Stimulated activated CD8-positive, alpha-beta memory T cell treated with anti-CD3 and anti-CD28 coated beads, Interleukin-15, amount 100 ng/mL, for 24 hours (primary cell): ENCODE measurements at regions not wholly inside any gene's neighbourhood (a gene's known extent, or its start where the extent isn't known, plus 50 kb on each side); places are given as distances from the start of the nearest gene placed in this dataset.
"Not testable (repeated sequence)": the region's sequence is repeated elsewhere in the genome, so short reads cannot be mapped to it uniquely, and the experiment has no call there.

Source experiments
- DNase-seq: peaks from one replicate; pipeline ENCODE4 v3.0.0-alpha.2; 2020; ENCODE audit warnings: low read depth

DNA sequence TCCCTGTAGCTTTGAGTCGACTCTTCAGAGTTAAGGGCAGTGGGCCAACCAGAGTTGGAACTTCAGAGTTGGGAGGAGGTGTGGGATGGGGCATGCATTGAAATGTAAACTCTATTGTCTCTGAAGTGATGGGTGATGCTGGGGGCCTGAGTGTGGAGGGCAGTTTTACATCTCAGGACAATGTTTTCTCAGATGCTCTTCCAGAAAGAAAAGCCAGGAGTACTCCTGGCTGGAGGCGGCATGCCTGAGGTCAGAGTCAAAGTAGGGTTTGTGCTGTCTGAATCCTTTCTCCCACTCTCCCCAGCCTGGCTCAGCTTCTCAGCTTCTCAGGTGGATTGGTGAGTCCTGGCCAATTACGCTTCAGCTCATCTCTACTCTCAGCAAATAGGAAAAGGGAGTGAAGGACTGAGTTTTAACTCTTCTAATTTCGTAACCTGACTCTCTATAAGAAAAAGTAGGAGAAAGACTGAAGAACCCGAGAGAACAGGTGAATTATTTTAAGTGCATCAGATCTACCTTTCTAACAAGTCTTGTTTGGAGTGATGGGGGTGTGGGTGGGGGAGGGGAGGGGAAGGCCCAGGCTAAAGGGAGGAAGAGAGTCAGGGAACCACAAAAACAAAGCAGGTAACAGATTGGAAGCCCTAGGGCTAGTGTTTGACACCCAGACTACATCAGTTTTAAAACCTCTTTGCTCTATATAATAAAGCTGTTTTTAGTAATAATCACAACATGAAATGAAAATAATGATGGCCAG, 107.5 kb upstream of the PELI1 start:
- no peak for DNase-seq

- DNase-seq: not testable (repeated sequence)
These were observed 108.2 kb upstream of the PELI1 start for GRCh38 chr2:64252251-64252978.

- not testable (repeated sequence) for DNase-seq
These were observed 109.2 kb upstream of the PELI1 start for GRCh38 chr2:64253421-64253820.

GRCh38 chr2:64258566-64258965, 114.3 kb upstream of the PELI1 start:
- DNase-seq: no peak

DNA sequence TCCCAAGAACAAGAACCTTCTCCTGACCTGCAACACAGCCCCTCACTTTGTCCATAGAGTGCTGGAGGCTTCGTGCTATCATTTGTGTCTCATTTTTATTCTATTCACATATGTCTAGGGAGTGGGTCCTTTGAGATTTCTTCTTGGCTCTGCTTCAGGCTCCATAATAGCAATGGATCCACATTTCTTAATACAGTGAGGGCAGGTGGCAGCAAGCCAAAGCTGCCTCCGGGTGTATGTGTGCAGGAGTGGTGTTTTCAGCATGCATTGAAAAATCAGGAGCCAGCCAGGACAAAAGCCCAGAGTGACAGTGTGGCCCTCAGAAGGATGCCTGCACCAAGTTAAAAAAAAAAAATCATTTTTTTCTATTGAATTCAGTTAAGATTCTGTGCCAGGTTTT, 115.1 kb upstream of the PELI1 start:
- no peak for DNase-seq

DNA sequence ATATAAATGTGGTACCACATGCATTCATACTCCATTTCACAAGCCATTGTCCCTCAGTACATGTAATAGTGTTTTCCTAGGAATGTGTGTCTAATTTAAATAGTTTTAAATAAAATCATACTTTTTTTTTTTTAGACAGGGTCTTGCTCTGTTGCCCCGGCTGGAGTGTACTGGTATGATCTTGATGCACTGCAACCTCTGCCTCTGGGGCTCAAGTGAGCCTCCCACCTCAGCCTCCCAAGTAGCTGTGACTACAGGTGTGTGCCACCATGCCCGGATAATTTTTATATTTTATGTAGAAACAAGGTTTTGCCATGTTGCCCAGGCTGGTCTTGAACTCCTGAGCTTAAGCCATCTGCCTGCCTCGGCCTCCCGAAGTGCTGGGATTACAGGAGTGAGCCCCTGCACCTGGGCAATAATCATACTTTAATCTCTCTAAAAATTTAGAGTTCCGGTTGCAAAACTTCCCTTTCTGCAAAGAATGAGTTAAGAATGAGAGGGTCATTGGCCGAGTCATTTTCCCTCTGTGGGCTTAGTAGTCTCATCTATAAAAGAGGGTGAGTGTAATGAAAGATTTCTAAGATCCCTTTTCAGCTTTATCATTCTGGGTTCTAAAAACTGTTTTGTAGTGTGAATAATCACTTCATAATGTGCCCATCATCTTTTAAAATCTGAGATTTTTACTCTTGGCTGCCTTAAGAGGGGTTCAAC, 116.0 kb upstream of the PELI1 start:
- DNase-seq: no peak

GRCh38 chr2:64260817-64261216, 116.6 kb upstream of the PELI1 start:
- no peak for DNase-seq

GRCh38 chr2:64262071-64262470, 117.9 kb upstream of the PELI1 start:
- no peak for DNase-seq

DNA sequence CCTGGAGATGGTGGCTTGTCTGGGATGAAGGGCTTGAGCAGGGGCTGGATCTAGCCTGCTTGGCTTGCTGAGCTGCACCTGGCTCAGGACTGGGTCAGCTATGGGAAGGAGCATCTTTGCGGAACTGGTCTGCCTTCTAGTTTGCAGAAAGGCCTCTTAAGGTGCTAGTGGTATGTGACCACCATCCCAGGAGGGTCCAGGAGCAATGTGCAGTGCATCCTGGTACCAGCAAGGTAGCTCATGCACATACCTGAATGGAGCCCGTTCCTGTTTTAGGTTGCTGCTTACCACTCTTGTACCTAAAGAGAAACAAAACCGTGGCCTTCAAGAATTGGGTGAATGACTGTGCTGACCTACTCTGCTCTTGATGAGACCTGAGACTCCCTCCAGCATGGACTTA, 118.6 kb upstream of the PELI1 start:
- no peak for DNase-seq

GRCh38 chr2:64263315-64263714, 119.1 kb upstream of the PELI1 start:
- DNase-seq: no peak

GRCh38 chr2:64267699-64268098, 123.5 kb upstream of the PELI1 start:
- DNase-seq: no peak

GRCh38 chr2:64268330-64269048, 124.3 kb upstream of the PELI1 start:
- DNase-seq: no peak

DNA sequence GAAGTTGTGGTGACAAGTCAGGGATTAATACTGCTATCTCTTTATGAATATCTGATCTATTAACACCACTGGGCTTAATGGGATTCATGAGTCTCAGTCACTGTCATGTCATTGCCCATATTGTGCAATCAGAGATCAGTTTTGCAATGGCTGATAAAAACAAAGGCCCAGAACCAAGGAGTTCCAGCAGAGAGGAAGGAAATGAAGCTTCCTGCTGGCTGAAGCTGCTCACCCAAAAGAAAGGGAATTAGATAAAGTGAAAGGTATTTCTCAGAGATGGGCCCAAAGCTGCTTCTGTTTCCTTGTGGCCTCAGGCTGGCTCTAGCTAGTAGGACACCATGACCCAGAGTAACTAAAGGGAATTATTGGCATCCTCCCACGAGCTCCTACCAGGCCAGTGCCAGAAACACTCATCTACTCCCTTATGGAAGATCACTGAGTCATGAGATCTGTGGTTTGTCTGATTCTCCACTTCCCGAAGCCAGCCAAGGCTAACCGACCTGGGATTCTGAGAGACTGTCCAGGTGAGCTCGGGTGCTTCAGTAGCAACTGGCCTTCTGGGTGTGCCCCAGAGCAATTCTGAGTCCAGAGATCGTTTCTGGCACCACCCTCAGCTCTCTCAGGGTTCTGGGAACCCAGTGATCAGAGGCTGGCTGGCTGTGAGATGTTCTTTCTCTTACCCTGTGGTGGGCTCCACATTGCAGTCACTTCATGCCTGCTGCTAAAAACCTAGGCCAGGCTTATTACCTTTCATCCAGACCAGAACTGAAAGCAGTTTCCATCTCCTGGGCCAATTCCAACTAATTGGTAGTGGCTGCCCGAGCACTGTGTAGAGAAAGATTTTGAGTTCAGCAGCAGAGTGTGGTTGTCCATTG, 129.5 kb upstream of the PELI1 start:
- DNase-seq: no peak

DNA sequence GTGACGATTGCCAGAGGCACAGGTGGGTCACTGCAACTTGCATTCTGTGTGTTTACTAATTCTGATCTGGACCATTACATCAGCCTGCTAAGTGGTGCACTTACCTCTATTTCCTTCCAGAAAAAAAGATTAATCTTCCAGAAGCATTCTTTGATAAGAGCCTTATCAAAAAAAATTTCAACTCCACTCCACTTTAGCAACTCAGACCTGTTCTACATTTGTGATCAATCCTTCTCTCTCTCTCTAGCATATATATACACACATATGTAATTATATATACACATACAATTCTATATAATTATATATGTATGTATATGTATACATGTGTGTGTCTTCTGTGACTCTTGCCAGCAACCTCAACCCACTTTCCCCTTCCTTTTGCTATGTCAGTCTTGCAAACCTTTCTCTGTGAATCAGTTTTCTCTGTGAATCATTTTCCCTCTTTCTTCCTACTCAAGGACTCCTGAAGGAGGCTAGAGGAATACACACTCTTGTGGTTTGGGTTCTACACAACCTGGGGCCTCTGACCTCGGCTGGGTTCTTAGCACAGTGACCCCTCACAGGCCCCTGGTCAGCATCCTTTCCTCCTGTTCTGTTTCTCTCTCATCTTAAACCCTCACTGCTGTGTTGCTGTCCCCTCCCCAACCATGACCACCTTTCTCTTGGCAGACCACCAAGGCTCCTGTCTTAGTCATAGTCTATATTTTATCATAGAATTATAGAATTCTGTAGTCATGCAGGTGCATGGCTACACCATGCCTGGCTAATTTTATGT, 130.4 kb upstream of the PELI1 start:
- no peak for DNase-seq

DNA sequence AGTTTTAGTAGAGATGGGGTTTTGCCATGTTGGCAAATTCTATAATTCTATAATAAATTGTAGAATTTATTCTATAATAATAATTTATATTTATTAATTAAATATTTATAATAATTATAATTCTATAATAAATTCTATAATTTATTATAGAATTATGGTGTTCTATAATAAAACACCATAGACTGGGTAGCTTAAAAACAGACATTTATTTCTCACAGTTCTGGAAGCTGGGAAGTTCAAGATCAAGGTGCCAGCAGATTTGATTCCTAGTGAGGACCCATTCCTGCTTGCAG, 130.9 kb upstream of the PELI1 start:
- DNase-seq: no peak

DNA sequence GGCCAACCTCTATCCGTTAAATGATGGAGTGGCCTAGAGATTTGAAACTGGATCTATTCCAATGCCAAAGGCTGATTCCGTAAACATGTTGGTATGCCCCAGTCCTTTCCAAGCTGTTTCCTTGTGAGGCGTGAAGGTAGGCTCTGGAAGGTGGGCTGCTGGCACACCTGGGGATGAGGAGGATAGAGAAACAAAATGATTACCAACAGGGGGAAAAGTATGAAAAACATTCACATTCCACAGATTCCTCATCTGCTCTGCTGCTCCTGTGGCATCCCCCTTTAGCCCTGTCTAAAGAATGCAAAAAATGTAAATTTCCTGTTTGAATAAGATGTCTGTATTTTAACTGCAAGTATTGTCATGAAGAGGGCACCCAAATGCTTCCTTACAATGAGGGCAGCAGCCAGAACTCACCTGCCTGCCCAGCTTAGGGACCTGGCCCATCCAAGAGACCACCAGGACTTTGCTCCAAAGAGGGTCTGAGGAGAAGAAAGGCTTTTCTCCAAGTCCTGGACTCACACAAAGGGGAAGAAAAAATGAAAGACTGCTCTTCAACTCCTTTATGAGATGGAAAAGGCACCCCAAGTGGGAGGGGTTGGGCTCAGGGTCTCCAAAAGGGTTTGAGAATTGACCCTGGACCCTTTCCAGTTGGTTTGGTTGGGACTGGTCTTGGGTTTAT, 132.3 kb upstream of the PELI1 start:
- no peak for DNase-seq

- DNase-seq: no peak
These were observed 133.1 kb upstream of the PELI1 start for GRCh38 chr2:64277101-64277849.

- not testable (repeated sequence) for DNase-seq
These were observed 136.6 kb upstream of the PELI1 start for GRCh38 chr2:64280812-64281211.

- no peak for DNase-seq
These were observed 138.9 kb upstream of the PELI1 start for GRCh38 chr2:64283006-64283570.
